ENCODE measurements at regions not wholly inside any gene's neighbourhood (a gene's known extent, or its start where the extent isn't known, plus 50 kb on each side); places are given as distances from the start of the nearest gene placed in this dataset.

GRCh38 chr4:167934216-167934615 lies 158.1 kb upstream of the ANXA10 start:
- no peaks in the 10 kb centered on the region for H3K9me3 ChIP-seq (ENCODE audit: control insufficient read depth, low read depth, low read length)
- H3K4me1 ChIP-seq (ENCODE audit: control insufficient read depth, extremely low read depth, insufficient read depth, low read length), result no peaks in the 10 kb centered on the region
- H3K79me2 ChIP-seq (ENCODE audit: control insufficient read depth, insufficient read depth, low read length), result no peaks in the 10 kb centered on the region
- FAIRE-seq, result no peak
- H2AFZ ChIP-seq (ENCODE audit: control insufficient read depth, low read length), result no peak overlapping the region
- no peak overlapping the region for H3K4me2 ChIP-seq (ENCODE audit: control insufficient read depth, extremely low read depth, insufficient read depth, low read depth, low read length)
- no peak overlapping the region for H3K4me3 ChIP-seq (ENCODE audit: control insufficient read depth in 2 of 3, extremely low read depth in 1 of 3, insufficient read depth in 2 of 3, low read depth in 1 of 3, low read length in 3 of 3)
- dilution Hi-C loops (cut with MboI; ENCODE audit: extremely low pct_ligation_motif_present, low sequenced_read_pairs), result no loop called here
- H3K36me3 ChIP-seq (ENCODE audit: control insufficient read depth in 2 of 2, extremely low read depth in 1 of 2, insufficient read depth in 2 of 2, low read length in 2 of 2), result no peaks in the 10 kb centered on the region
- H3K9ac ChIP-seq (ENCODE audit: control insufficient read depth, extremely low read depth, insufficient read depth, low read length), result no peak overlapping the region
- H3K9me1 ChIP-seq (ENCODE audit: control insufficient read depth, extremely low read depth, insufficient read depth, low read length), result no peaks in the 10 kb centered on the region
- TF ChIP-seq EZH2 (IDR thresholded peaks at IDR 0.05; ENCODE audit: low read length) (no peak), CTCF (optimal IDR thresholded peaks at IDR 0.05 in 1 of 3, IDR thresholded peaks at IDR 0.05 in 1 of 3, conservative IDR thresholded peaks at IDR 0.05 in 1 of 3; ENCODE audit: extremely low read depth in 1 of 3, insufficient read depth in 2 of 3, low read length in 3 of 3) (no peak)
- no peaks in the 10 kb centered on the region for H3K27me3 ChIP-seq (ENCODE audit: control insufficient read depth, extremely low read depth, insufficient read depth, low read length)
- H3K27ac ChIP-seq (ENCODE audit: control insufficient read depth, insufficient read depth, low read length), result no peak overlapping the region
- DNase-seq (ENCODE audit: low read depth, low spot score), result no peak
- H4K20me1 ChIP-seq (ENCODE audit: control insufficient read depth, extremely low read depth, insufficient read depth, low read length), result no peaks in the 10 kb centered on the region

- no peak overlapping the region for H3K9ac ChIP-seq (ENCODE audit: control insufficient read depth, extremely low read depth, insufficient read depth, low read length)
- FAIRE-seq, result no peak
Observed at GRCh38 chr4:167939863-167940616, 152.3 kb upstream of the ANXA10 start.

More at GRCh38 chr4:167939863-167940616, 152.3 kb upstream of the ANXA10 start:
- Histone ChIP-seq H4K20me1 (ENCODE audit: control insufficient read depth, extremely low read depth, insufficient read depth, low read length) (no peaks in the 10 kb centered on the region), H3K79me2 (ENCODE audit: control insufficient read depth, insufficient read depth, low read length) (no peaks in the 10 kb centered on the region), H3K9me3 (ENCODE audit: control insufficient read depth, low read depth, low read length) (no peaks in the 10 kb centered on the region), H3K4me2 (ENCODE audit: control insufficient read depth, extremely low read depth, insufficient read depth, low read depth, low read length) (no peak overlapping the region), H3K4me1 (ENCODE audit: control insufficient read depth, extremely low read depth, insufficient read depth, low read length) (no peaks in the 10 kb centered on the region), H3K27me3 (ENCODE audit: control insufficient read depth, extremely low read depth, insufficient read depth, low read length) (no peaks in the 10 kb centered on the region), H3K27ac (ENCODE audit: control insufficient read depth, insufficient read depth, low read length) (no peak overlapping the region), H2AFZ (ENCODE audit: control insufficient read depth, low read length) (no peak overlapping the region), H3K36me3 (ENCODE audit: control insufficient read depth in 2 of 2, extremely low read depth in 1 of 2, insufficient read depth in 2 of 2, low read length in 2 of 2) (no peaks in the 10 kb centered on the region), H3K4me3 (ENCODE audit: control insufficient read depth in 2 of 3, extremely low read depth in 1 of 3, insufficient read depth in 2 of 3, low read depth in 1 of 3, low read length in 3 of 3) (no peak overlapping the region), H3K9me1 (ENCODE audit: control insufficient read depth, extremely low read depth, insufficient read depth, low read length) (no peaks in the 10 kb centered on the region)
- TF ChIP-seq CTCF (optimal IDR thresholded peaks at IDR 0.05 in 1 of 3, IDR thresholded peaks at IDR 0.05 in 1 of 3, conservative IDR thresholded peaks at IDR 0.05 in 1 of 3; ENCODE audit: extremely low read depth in 1 of 3, insufficient read depth in 2 of 3, low read length in 3 of 3) (no peak), EZH2 (IDR thresholded peaks at IDR 0.05; ENCODE audit: low read length) (no peak)
- DNase-seq (ENCODE audit: low read depth, low spot score), result no peak
- dilution Hi-C loops (cut with MboI; ENCODE audit: extremely low pct_ligation_motif_present, low sequenced_read_pairs), result no loop called here

Data from keratinocyte (primary cell).